GM12892 (cell line): ENCODE measurements at regions not wholly inside any gene's neighbourhood (a gene's known extent, or its start where the extent isn't known, plus 50 kb on each side); places are given as distances from the start of the nearest gene placed in this dataset.
A peak's percentile ranks its signal among the peaks of the same experiment; 100 is the strongest.

Experiments used
- DNase-seq: peaks from one replicate; pipeline ENCODE4 v3.0.0; 2011; ENCODE audit not compliant: insufficient read length
- FAIRE-seq: peaks from 2 replicates; lab custom pipeline; 2011; peaks lifted over from hg19 to GRCh38; lab: Jason Lieb, UNC
- POLR2A ChIP-seq: IDR thresholded peaks from 2 replicates; pipeline ENCODE4 v1.6.1; 2011; ENCODE audit warnings: low read depth, low read length, control low read depth
- POLR2AphosphoS5 ChIP-seq: IDR thresholded peaks from 2 replicates; pipeline ENCODE4 v1.6.1; 2011; ENCODE audit warnings: low read depth, low read length, control low read depth
- TAF1 ChIP-seq: IDR thresholded peaks from 2 replicates; pipeline ENCODE4 v1.6.1; 2011; ENCODE audit warnings: low read depth, mild to moderate bottlenecking, control low read depth, low read length, borderline replicate concordance

GRCh38 chr13:94936633-94937032 lies 224.3 kb upstream of the SOX21 start:
- TF ChIP-seq POLR2A (no peak), POLR2AphosphoS5 (no peak), TAF1 (no peak)
- FAIRE-seq: no peak

GRCh38 chr13:94933936-94934335 lies 221.6 kb upstream of the SOX21 start:
- DNase-seq: no peak
- no peak for FAIRE-seq
- TF ChIP-seq POLR2AphosphoS5 (no peak), TAF1 (no peak), POLR2A (no peak)

More at GRCh38 chr13:94936633-94937032, 224.3 kb upstream of the SOX21 start:
- DNase-seq: no peak

GRCh38 chr13:94933230-94933751 lies 220.9 kb upstream of the SOX21 start:
- TF ChIP-seq POLR2A (no peak), TAF1 (no peak), POLR2AphosphoS5 (no peak)
- FAIRE-seq: peak; percentile 80
- no peak for DNase-seq

DNA sequence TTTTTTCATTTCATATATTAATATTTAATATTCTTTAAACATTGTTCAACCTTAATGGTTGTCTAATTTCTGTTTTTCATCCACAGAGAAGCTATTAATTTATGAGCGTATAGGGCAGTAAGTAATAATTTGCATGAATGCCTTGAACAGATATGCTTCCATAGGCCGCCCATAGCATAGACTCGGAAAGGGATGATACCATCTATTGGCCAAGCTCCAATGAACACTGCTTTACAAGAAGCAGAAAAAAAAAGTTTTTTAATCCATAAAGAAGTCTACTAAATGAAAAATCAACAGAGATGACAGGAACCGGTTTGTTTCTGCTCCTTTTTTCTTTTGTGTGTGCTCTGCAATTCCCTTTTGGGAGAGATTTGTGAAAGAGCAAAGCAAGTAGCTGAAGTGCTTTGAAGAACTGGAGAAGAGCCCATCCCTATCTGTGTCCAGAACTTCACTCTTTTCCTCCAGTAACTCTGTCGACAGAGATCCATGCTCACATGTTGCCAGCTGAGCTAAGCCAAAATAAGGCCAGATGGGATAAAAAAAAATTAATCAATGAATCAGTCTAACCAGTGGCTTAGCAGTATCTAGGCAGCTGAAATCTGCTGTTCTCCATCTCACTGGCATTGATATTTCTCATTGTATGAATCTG lies 215.9 kb upstream of the SOX21 start:
- TF ChIP-seq POLR2AphosphoS5: no peak
- no peak for TF ChIP-seq POLR2A
- TF ChIP-seq TAF1: no peak
- no peak for DNase-seq
- no peak for FAIRE-seq

GRCh38 chr13:94925263-94925662 lies 212.9 kb upstream of the SOX21 start:
- no peak for FAIRE-seq
- no peak for TF ChIP-seq POLR2AphosphoS5
- TF ChIP-seq POLR2A: no peak
- no peak for TF ChIP-seq TAF1
- no peak for DNase-seq

- TF ChIP-seq POLR2A (no peak), TAF1 (no peak), POLR2AphosphoS5 (no peak)
- FAIRE-seq (no peak), DNase-seq (no peak)
Measured at GRCh38 chr13:94921181-94921580, 208.8 kb upstream of the SOX21 start.

DNA sequence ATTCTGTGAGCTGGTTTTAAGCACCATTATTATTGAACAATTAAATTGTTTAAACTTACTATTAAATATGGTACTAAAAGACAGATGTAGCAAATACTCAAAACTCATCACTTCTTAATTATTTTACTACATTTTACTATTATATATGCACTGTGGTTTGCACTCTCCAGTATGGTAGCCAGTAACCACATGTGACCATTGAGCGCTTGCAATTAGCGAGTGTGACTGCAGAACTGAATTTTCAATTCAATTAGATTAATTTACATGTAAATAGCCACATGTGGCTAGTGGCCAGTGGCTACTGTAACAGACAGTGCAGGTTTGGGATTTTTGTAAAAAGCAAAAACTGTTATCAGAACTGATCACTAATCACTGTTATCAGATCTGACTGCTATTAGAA lies 208.2 kb upstream of the SOX21 start:
- TF ChIP-seq POLR2AphosphoS5 (no peak), POLR2A (no peak), TAF1 (no peak)
- DNase-seq (no peak), FAIRE-seq (no peak)

DNA sequence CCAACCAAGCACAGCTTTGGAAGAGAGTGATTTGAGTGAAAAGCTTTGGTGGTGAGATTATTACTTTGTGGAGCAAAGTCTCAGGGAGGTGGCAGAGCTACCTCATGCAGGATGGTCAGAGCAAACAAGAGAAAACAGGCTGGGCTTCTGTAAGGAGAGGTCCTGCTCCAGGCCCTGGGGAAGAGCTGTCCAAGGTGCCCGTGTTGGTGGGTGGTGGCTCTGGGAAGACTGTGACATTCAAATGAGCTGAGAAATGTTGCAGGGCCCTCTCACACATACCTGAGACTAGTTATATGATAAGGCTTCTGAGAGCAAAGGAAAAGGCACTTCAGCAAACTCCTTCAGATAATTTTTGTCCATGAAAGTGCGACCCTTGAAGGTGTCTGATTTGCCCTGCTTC lies 205.5 kb upstream of the SOX21 start:
- no peak for DNase-seq
- FAIRE-seq: no peak
- no peak for TF ChIP-seq TAF1
- no peak for TF ChIP-seq POLR2A
- no peak for TF ChIP-seq POLR2AphosphoS5

DNA sequence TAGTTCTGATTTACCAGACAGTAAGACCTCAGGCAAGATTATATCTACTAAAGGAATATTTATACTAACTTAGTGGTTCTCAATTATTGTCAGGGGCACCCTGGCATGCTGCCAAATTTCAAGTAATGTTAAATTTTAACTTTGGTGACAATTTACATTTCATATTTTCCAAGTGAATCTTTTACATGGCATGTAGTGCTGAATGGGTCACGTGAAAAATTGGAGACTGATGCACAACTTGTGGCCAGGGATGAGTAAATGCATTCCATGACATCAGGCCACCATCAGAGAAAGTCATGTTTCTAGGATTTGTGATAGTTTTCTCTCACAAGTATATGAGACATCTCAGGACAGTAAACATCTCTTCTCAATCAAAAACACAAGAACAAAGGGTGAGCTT lies 202.6 kb upstream of the SOX21 start:
- TF ChIP-seq POLR2AphosphoS5 (no peak), POLR2A (no peak), TAF1 (no peak)
- FAIRE-seq (no peak), DNase-seq (no peak)

- TF ChIP-seq POLR2AphosphoS5: no peak
- TF ChIP-seq TAF1: no peak
- no peak for TF ChIP-seq POLR2A
- FAIRE-seq: no peak
- no peak for DNase-seq
Measured at GRCh38 chr13:94906605-94907004, 194.3 kb upstream of the SOX21 start.

DNA sequence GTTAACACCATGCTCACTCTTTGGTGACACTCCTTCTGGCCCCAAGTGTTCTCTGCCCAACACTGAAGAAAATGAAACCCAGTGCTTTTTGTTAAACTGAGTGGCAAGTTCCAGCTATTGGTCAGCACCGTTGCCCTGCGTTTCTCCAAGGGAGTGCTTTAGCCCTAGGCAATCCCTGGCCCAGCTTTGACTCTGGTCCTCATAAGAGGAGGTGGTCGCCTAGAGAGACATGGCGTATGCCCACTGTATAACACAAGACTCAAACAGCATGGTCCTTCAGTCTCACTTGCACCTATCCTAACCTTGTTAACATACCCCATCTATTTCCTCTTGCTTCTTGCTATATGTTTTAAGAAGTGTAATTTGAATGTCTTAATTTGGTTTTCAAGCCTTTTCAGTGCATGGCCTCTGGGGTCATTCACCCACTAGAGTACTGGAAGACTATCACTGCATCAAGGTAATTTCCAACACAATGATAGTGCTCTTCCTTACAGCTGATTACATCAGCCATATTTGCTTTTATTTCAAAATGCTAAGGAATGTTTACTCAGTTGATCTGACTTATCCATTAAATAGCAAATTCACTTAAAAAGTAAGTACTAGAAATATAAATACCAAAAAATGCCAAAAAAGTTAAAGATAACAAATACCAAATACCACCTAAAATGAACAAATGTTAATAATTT lies 190.5 kb upstream of the SOX21 start:
- no peak for FAIRE-seq
- TF ChIP-seq POLR2AphosphoS5 (no peak), POLR2A (no peak), TAF1 (no peak)
- DNase-seq: no peak
